ENCODE measurements at regions not wholly inside any gene's neighbourhood (a gene's known extent, or its start where the extent isn't known, plus 50 kb on each side); places are given as distances from the start of the nearest gene placed in this dataset.

GRCh38 chr6:16852671-16853070 lies 91.4 kb upstream of the ATXN1 start:
- DNase-seq: no peak
- H3K4me3 Mint-ChIP-seq: no peak overlapping the region
- peaks cover 0 to 8% (median 3%) of the 10 kb centered on the region in 3 donors for H3K27me3 Mint-ChIP-seq (ENCODE audit: low read depth in 3 of 3)
- no peaks in the 10 kb centered on the region for H3K9me3 Mint-ChIP-seq
- H3K27ac Mint-ChIP-seq: no peak overlapping the region
- no peaks in the 10 kb centered on the region for H3K36me3 Mint-ChIP-seq
- peaks cover 8 to 17% of the 10 kb centered on the region in 2 donors for H3K4me1 Mint-ChIP-seq

DNA sequence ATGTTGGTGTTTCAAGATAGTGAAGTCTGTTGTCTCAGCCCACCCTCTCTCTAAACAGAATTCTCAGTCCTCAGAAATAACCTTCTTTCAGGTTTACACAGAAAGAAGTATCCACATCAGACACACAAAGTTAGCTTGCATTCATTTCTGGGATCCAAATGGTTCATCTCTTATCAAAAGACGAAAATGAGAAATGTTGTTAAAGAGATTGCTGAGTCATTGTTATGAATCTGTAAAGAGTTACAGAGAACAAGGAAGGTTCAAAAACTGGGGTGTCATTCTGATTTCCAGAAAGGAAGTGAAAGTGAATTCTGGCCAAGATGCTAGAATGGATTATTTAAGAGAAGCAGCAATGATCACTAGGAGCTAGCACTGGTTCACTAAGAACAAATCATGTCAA lies 90.5 kb upstream of the ATXN1 start:
- no peaks in the 10 kb centered on the region for H3K9me3 Mint-ChIP-seq
- H3K4me3 Mint-ChIP-seq: no peak overlapping the region
- H3K27ac Mint-ChIP-seq: no peak overlapping the region
- no peak for DNase-seq
- H3K27me3 Mint-ChIP-seq (ENCODE audit: low read depth in 3 of 3): peaks cover 0 to 8% (median 3%) of the 10 kb centered on the region in 3 donors
- no peaks in the 10 kb centered on the region for H3K36me3 Mint-ChIP-seq
- peaks cover 8 to 17% of the 10 kb centered on the region in 2 donors for H3K4me1 Mint-ChIP-seq

- no peak overlapping the region for H3K27ac Mint-ChIP-seq
These were observed 89.8 kb upstream of the ATXN1 start for GRCh38 chr6:16851044-16851540.

DNA sequence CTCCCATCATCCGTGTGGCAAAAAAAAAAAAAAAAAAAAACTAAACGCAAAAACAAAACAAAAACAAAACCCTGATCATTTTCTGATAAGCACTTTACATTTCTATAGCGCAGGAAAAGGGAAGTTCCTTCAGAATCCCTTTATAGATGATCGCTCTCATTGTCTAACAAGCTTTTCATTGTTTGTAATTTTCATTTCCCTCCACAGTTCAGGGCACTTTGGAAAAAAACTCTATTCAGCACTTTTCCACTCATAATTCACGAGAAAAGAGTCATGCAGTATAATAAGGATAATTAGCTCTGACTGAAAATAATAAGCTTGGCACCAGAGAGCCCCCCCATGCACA lies 89.4 kb upstream of the ATXN1 start:
- DNase-seq: no peak
- no peaks in the 10 kb centered on the region for H3K9me3 Mint-ChIP-seq
- no peak overlapping the region for H3K27ac Mint-ChIP-seq
- no peak overlapping the region for H3K4me3 Mint-ChIP-seq
- peaks cover 0 to 8% (median 3%) of the 10 kb centered on the region in 3 donors for H3K27me3 Mint-ChIP-seq (ENCODE audit: low read depth in 3 of 3)
- H3K36me3 Mint-ChIP-seq: no peaks in the 10 kb centered on the region
- H3K4me1 Mint-ChIP-seq: peaks cover 8 to 17% of the 10 kb centered on the region in 2 donors

More at GRCh38 chr6:16851044-16851540, 89.8 kb upstream of the ATXN1 start:
- Mint-ChIP-seq H3K4me1 (peaks cover 8 to 17% of the 10 kb centered on the region in 2 donors), H3K4me3 (no peak overlapping the region), H3K9me3 (no peaks in the 10 kb centered on the region), H3K36me3 (no peaks in the 10 kb centered on the region), H3K27me3 (ENCODE audit: low read depth in 3 of 3) (peaks cover 0 to 8% (median 3%) of the 10 kb centered on the region in 3 donors)
- no peak for DNase-seq

DNA sequence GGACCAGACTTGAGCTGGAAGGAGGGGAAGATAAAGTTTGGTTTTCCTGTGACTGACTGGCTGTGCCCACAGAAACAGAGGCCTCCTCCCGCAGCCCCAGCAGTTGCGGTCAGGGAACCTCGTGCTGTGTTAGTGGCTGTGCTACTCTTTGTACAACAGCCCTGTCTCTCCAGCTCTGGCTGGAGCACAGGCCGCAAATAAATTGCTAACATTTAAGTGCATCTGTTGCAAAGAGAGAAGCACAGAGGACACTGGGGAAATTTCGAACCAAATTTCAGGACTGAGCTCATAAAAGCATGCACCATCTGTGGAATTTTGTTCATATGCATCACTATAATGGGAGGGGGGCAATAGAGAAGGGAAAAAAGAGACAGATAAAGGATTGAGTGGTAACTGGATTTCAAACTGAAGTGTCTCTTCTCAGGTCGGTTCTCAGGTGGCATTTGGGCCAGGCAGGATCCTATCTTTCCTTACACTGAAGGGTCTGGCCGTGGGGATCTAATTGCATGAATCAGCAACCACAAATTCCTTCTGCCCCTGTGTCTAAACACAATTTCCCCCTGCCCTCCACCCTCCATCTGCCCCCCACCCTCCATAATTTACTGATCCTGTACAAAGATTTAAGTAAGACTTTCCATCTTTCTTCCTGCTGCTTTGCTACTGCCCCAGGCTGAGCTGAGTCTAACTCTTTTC lies 88.9 kb upstream of the ATXN1 start:
- Mint-ChIP-seq H3K9me3 (no peaks in the 10 kb centered on the region), H3K27ac (no peak overlapping the region), H3K36me3 (no peaks in the 10 kb centered on the region), H3K4me3 (no peak overlapping the region), H3K27me3 (ENCODE audit: low read depth in 3 of 3) (peaks cover 0 to 8% (median 3%) of the 10 kb centered on the region in 3 donors), H3K4me1 (peaks cover 8 to 17% of the 10 kb centered on the region in 2 donors)
- no peak for DNase-seq

- peaks cover 0 to 8% (median 3%) of the 10 kb centered on the region in 3 donors for H3K27me3 Mint-ChIP-seq (ENCODE audit: low read depth in 3 of 3)
- H3K4me1 Mint-ChIP-seq: peaks cover 8 to 17% of the 10 kb centered on the region in 2 donors
- H3K9me3 Mint-ChIP-seq: no peaks in the 10 kb centered on the region
- DNase-seq: no peak
- H3K27ac Mint-ChIP-seq: no peak overlapping the region
- no peak overlapping the region for H3K4me3 Mint-ChIP-seq
- H3K36me3 Mint-ChIP-seq: no peaks in the 10 kb centered on the region
These were observed 88.2 kb upstream of the ATXN1 start for GRCh38 chr6:16849280-16849987.

GRCh38 chr6:16846399-16846778 lies 85.1 kb upstream of the ATXN1 start:
- Mint-ChIP-seq H3K36me3 (no peaks in the 10 kb centered on the region), H3K27ac (no peak overlapping the region), H3K4me3 (no peak overlapping the region), H3K9me3 (peaks cover 0 to 1% (median 0%) of the 10 kb centered on the region in 6 donors), H3K4me1 (peaks cover 8 to 17% of the 10 kb centered on the region in 2 donors), H3K27me3 (ENCODE audit: low read depth in 3 of 3) (peaks cover 0 to 5% (median 0%) of the 10 kb centered on the region in 3 donors)
- no peak for DNase-seq

GRCh38 chr6:16844183-16844582 lies 82.9 kb upstream of the ATXN1 start:
- no peak for DNase-seq
- Mint-ChIP-seq H3K9me3 (peaks cover 0 to 1% (median 0%) of the 10 kb centered on the region in 6 donors), H3K27me3 (ENCODE audit: low read depth in 3 of 3) (peaks cover 0 to 2% (median 0%) of the 10 kb centered on the region in 3 donors), H3K36me3 (no peaks in the 10 kb centered on the region), H3K4me1 (peaks cover 0 to 5% of the 10 kb centered on the region in 2 donors), H3K27ac (no peak overlapping the region), H3K4me3 (no peak overlapping the region)

GRCh38 chr6:16842676-16843075 lies 81.4 kb upstream of the ATXN1 start:
- Mint-ChIP-seq H3K27me3 (ENCODE audit: low read depth in 3 of 3) (peaks cover 1 to 3% (median 2%) of the 10 kb centered on the region in 3 donors), H3K4me3 (no peak overlapping the region), H3K9me3 (peaks cover 0 to 1% (median 0%) of the 10 kb centered on the region in 6 donors), H3K4me1 (peaks cover 6 to 11% of the 10 kb centered on the region in 2 donors), H3K36me3 (no peaks in the 10 kb centered on the region), H3K27ac (no peak overlapping the region)
- no peak for DNase-seq

GRCh38 chr6:16841241-16841640 lies 80.0 kb upstream of the ATXN1 start:
- Mint-ChIP-seq H3K9me3 (peaks cover 0 to 1% (median 0%) of the 10 kb centered on the region in 6 donors), H3K4me1 (peaks cover 20 to 25% of the 10 kb centered on the region in 2 donors)

DNA sequence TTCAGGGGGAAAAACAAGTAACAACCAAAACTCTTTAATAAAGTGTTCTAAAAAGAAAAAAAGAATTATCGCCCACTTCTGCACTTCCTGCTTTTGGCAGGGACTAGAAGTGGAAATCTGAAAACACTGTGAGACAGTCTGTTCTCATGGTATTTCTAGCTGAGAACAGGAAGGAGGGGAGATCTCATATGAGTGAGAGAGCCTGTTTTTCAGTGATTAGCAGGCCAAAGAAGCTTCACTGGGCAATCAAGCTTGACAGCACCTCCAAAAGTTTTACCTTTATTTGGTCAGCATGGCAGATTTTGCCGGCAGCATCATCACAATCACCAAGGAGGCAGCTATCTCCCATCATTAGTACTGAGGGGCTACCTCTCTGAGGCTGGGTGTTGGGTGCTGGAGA lies 79.5 kb upstream of the ATXN1 start:
- peaks cover 24 to 29% of the 10 kb centered on the region in 2 donors for H3K4me1 Mint-ChIP-seq
- H3K4me3 Mint-ChIP-seq: no peak overlapping the region
- H3K36me3 Mint-ChIP-seq: no peaks in the 10 kb centered on the region
- no peak overlapping the region for H3K27ac Mint-ChIP-seq
- no peak for DNase-seq
- peaks cover 0 to 1% (median 0%) of the 10 kb centered on the region in 6 donors for H3K9me3 Mint-ChIP-seq
- H3K27me3 Mint-ChIP-seq (ENCODE audit: low read depth in 3 of 3): peaks cover 1 to 3% (median 2%) of the 10 kb centered on the region in 3 donors

More at GRCh38 chr6:16841241-16841640, 80.0 kb upstream of the ATXN1 start:
- no peak overlapping the region for H3K4me3 Mint-ChIP-seq
- H3K27me3 Mint-ChIP-seq (ENCODE audit: low read depth in 3 of 3): peaks cover 1 to 3% (median 2%) of the 10 kb centered on the region in 3 donors
- H3K36me3 Mint-ChIP-seq: no peaks in the 10 kb centered on the region
- DNase-seq: no peak
- H3K27ac Mint-ChIP-seq: no peak overlapping the region

DNA sequence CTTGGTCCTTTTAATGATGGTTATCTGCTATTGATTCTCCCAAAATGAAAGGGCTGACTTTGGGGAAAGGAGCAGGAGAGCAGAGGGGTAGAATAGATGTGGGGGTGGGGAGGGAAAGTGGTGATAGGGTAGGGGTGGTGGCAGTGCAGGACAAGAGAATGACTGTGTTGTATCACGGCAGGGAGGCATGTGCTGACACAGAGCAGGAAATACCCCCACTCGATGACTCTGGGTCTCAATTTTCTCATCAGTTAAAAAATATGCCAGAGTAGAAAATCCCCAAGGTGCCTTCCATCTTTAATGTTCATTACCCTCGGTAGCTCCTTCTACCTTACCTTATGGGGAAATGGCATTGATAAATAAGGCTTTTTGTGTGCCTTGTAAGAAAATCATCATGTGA lies 79.0 kb upstream of the ATXN1 start:
- Mint-ChIP-seq H3K9me3 (peaks cover 0 to 1% (median 0%) of the 10 kb centered on the region in 6 donors), H3K4me1 (peaks cover 24 to 29% of the 10 kb centered on the region in 2 donors)

DNA sequence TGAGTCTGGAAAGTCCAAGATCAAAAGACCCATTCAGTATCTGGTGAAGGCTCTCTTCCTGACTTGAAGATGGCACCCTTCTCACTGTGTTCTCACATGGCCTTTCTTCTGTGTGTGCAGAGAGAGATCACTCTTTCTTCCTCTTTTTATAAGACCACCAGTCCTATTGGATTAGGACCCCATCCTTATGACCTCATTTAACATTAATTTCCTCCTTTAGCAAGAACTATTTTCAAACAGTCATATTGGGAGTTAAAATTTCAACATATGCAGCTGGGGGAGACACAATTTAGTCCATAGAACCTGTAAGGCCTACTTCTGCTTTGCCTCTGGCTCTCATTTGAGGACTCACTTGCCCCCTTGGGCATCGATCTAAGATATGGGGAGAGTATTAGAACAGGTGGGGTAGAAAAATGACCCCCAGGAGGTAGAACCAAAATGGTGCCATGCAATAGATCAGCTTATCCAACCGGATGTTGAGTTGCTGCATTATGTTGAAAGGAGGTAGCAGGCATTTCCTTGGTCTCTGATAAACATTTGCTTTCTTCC lies 78.4 kb upstream of the ATXN1 start:
- Mint-ChIP-seq H3K9me3 (peaks cover 0 to 1% (median 0%) of the 10 kb centered on the region in 6 donors), H3K4me1 (peaks cover 24 to 29% of the 10 kb centered on the region in 2 donors), H3K4me3 (no peak overlapping the region), H3K27me3 (ENCODE audit: low read depth in 3 of 3) (peaks cover 1 to 3% (median 2%) of the 10 kb centered on the region in 3 donors), H3K27ac (no peak overlapping the region), H3K36me3 (no peaks in the 10 kb centered on the region)
- DNase-seq: no peak

More for the DNA sequence above, 79.0 kb upstream of the ATXN1 start:
- H3K36me3 Mint-ChIP-seq: no peaks in the 10 kb centered on the region
- H3K4me3 Mint-ChIP-seq: no peak overlapping the region
- H3K27ac Mint-ChIP-seq: no peak overlapping the region
- peaks cover 1 to 3% (median 2%) of the 10 kb centered on the region in 3 donors for H3K27me3 Mint-ChIP-seq (ENCODE audit: low read depth in 3 of 3)
- DNase-seq: no peak

All from immature natural killer cell (primary cell).